GM23248 (cell line): ENCODE measurements at regions not wholly inside any gene's neighbourhood (a gene's known extent, or its start where the extent isn't known, plus 50 kb on each side); places are given as distances from the start of the nearest gene placed in this dataset.

Experiments used
- EZH2 ChIP-seq: fragments of 200-600 bp; sonication (generic); IDR thresholded peaks from 2 replicates; pipeline ENCODE4 v1.6.1; 2018; ENCODE audit warnings: antibody characterized with exemption, mild to moderate bottlenecking; ENCODE audit not compliant: insufficient read depth, poor library complexity, severe bottlenecking
- EZH2phosphoT487 ChIP-seq: fragments of 200-600 bp; sonication (generic); IDR thresholded peaks from 2 replicates; pipeline ENCODE4 v1.6.1; 2018; ENCODE audit warnings: antibody characterized with exemption, moderate library complexity, mild to moderate bottlenecking, low read depth; ENCODE audit not compliant: insufficient read depth

DNA sequence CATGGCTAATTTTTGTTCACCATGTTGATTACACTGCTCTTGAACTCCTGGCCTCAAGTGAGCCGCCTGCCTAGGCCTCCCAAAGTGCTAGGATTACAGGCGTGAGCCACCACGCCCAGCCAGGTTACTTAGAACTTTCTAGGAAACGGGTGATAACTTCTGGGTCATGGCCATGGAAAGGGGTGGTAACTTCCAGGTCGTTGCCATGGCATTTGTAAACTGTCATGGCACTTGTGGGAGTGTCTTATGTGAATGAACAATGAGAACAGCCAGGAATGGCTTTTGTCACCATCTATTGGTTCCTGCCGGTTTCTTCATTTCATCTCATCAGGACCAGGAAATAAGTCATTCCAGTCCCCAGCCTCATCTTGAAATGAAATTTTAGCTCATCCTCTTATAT lies 120.9 kb downstream of the SLC16A9 start:
- TF ChIP-seq EZH2 = no peak
- TF ChIP-seq EZH2phosphoT487 = no peak
